Ishikawa (cell line): ENCODE measurements at regions not wholly inside any gene's neighbourhood (a gene's known extent, or its start where the extent isn't known, plus 50 kb on each side); places are given as distances from the start of the nearest gene placed in this dataset.
A peak's percentile ranks its signal among the peaks of the same experiment; 100 is the strongest.

Source experiments
- CEBPB ChIP-seq: IDR thresholded peaks from 2 replicates; pipeline ENCODE4 v1.6.1; 2012
- CREB1 ChIP-seq: IDR thresholded peaks from 2 replicates; pipeline ENCODE4 v1.6.1; 2012; ENCODE audit warnings: low read depth
- EGR1 ChIP-seq: IDR thresholded peaks from 2 replicates; pipeline ENCODE4 v1.6.1; 2012
- EP300 ChIP-seq: IDR thresholded peaks from 2 replicates; pipeline ENCODE4 v1.6.1; 2012; ENCODE audit warnings: borderline replicate concordance
- FOXM1 ChIP-seq: IDR thresholded peaks from 2 replicates; pipeline ENCODE4 v1.6.1; 2012; ENCODE audit warnings: low read depth, borderline replicate concordance
- MAX ChIP-seq: IDR thresholded peaks from 2 replicates; pipeline ENCODE4 v1.6.1; 2012
- NFIC ChIP-seq: IDR thresholded peaks from 2 replicates; pipeline ENCODE4 v1.6.1; 2012
- RAD21 ChIP-seq: IDR thresholded peaks from 2 replicates; pipeline ENCODE4 v1.6.1; 2012; ENCODE audit warnings: low read depth
- REST ChIP-seq: IDR thresholded peaks from 2 replicates; pipeline ENCODE4 v1.6.1; 2012; ENCODE audit warnings: low read depth, mild to moderate bottlenecking
- TAF1 ChIP-seq: IDR thresholded peaks from 2 replicates; pipeline ENCODE4 v1.6.1; 2012; ENCODE audit warnings: low read depth, mild to moderate bottlenecking
- TCF12 ChIP-seq: IDR thresholded peaks from 2 replicates; pipeline ENCODE4 v1.6.1; 2012; ENCODE audit warnings: low read depth
- TEAD4 ChIP-seq: IDR thresholded peaks from 2 replicates; pipeline ENCODE4 v1.6.1; 2012
- USF1 ChIP-seq: IDR thresholded peaks from 2 replicates; pipeline ENCODE4 v1.6.1; 2012
- YY1 ChIP-seq: IDR thresholded peaks from 2 replicates; pipeline ENCODE4 v1.6.1; 2012; ENCODE audit warnings: low read depth
- ZBTB7A ChIP-seq: IDR thresholded peaks from 2 replicates; pipeline ENCODE4 v1.6.1; 2012; ENCODE audit warnings: low read depth

- TF ChIP-seq MAX (no peak), CREB1 (no peak), NFIC (no peak), EGR1 (no peak), EP300 (no peak), FOXM1 (no peak)
Observed at GRCh38 chr12:97140355-97140754, 233.3 kb downstream of the NEDD1 start.

GRCh38 chr12:97142737-97143410 lies 235.8 kb downstream of the NEDD1 start:
- TF ChIP-seq EGR1 (no peak), RAD21 (no peak), EP300 (no peak), MAX (no peak), FOXM1 (no peak), YY1 (no peak)

- TF ChIP-seq TEAD4, result no peak
- peak; percentile 86 for TF ChIP-seq RAD21
- no peak for TF ChIP-seq NFIC
- no peak for TF ChIP-seq CREB1
- peak; percentile 59 for TF ChIP-seq CEBPB
Observed at GRCh38 chr12:97148941-97149559, 242.0 kb downstream of the NEDD1 start.

- TF ChIP-seq USF1 (no peak), EP300 (no peak), CREB1 (no peak), CEBPB (no peak), MAX (no peak), YY1 (no peak), TEAD4 (no peak), FOXM1 (no peak), REST (no peak), ZBTB7A (no peak), TCF12 (no peak), NFIC (no peak), RAD21 (no peak), EGR1 (no peak), TAF1 (no peak)
Observed at GRCh38 chr12:97151481-97151880, 244.4 kb downstream of the NEDD1 start.

GRCh38 chr12:97159377-97159776 lies 252.3 kb downstream of the NEDD1 start:
- TF ChIP-seq NFIC, result no peak
- no peak for TF ChIP-seq ZBTB7A
- TF ChIP-seq CREB1, result no peak
- no peak for TF ChIP-seq FOXM1
- no peak for TF ChIP-seq USF1
- TF ChIP-seq TAF1, result no peak
- no peak for TF ChIP-seq REST
- no peak for TF ChIP-seq EP300
- no peak for TF ChIP-seq EGR1
- no peak for TF ChIP-seq TEAD4
- TF ChIP-seq CEBPB, result no peak
- TF ChIP-seq YY1, result no peak
- TF ChIP-seq RAD21, result no peak
- TF ChIP-seq MAX, result no peak
- no peak for TF ChIP-seq TCF12

GRCh38 chr12:97160277-97160676 lies 253.2 kb downstream of the NEDD1 start:
- TF ChIP-seq EGR1 (no peak), TEAD4 (no peak), USF1 (no peak), RAD21 (no peak), YY1 (no peak), MAX (no peak), REST (no peak), CEBPB (no peak)
